GM12878 (cell line): ENCODE measurements at regions not wholly inside any gene's neighbourhood (a gene's known extent, or its start where the extent isn't known, plus 50 kb on each side); places are given as distances from the start of the nearest gene placed in this dataset.

Source experiments
- ATAC-seq: fragments of 200-7000 bp; cut with Tn5 transposase; 3 replicates; pipeline ENCODE4 v1.9.1; 2020; ENCODE audit warnings: mild to moderate bottlenecking, moderate library complexity
- BruUV-seq: library from RNA; stranded (reverse); fragments of 400-500 nt; replicated peaks from 2 replicates; lab custom pipeline; 2021; lab: Mats Ljungman, UMichigan
- CTCF ChIA-PET: fragments of 300-600 bp; sonication (Branson Sonifier 250); formaldehyde crosslinking; extraction: SDS; loops from one replicate; lab custom pipeline; 2021; ENCODE audit warnings: inconsistent platforms; lab: Yijun Ruan, JAX
- POLR2A ChIA-PET: fragments of 350-600 bp; formaldehyde crosslinking; extraction: SDS; loops from one replicate; lab custom pipeline; 2021; ENCODE audit warnings: inconsistent platforms; lab: Charles Lee
- RAD21 ChIA-PET: fragments of 300-600 bp; sonication (Branson Sonifier 250); formaldehyde crosslinking; loops from one replicate; lab custom pipeline; 2023; ENCODE audit warnings: antibody characterized with exemption; ENCODE audit not compliant: unreplicated experiment; lab: Charles Lee
- SMC1A ChIA-PET: fragments of 300-600 bp; sonication (Branson Sonifier 250); formaldehyde crosslinking; loops from one replicate; lab custom pipeline; 2023; ENCODE audit not compliant: unreplicated experiment, uncharacterized antibody; lab: Charles Lee
- DNase-seq: peaks from one replicate; pipeline ENCODE4 v3.0.0-alpha.2; 2011; ENCODE audit warnings: low read depth, low spot score
- FAIRE-seq: peaks from 3 replicates; lab custom pipeline; 2011; peaks lifted over from hg19 to GRCh38; lab: Jason Lieb, UNC
- H2AFZ ChIP-seq: 2 replicates; pipeline ENCODE4 v1.6.0; 2011; ENCODE audit warnings: low read depth, low read length, control low read depth; ENCODE audit not compliant: control insufficient read depth
- H3K27ac ChIP-seq: 2 replicates; pipeline ENCODE4 v1.5.1; 2011; ENCODE audit warnings: control low read depth; ENCODE audit not compliant: control insufficient read depth, insufficient read depth
- H3K27me3 ChIP-seq, 2 experiments: replicated peaks in 1 of 2; 2 replicates each; pipeline versions ENCODE4 v1.6.0 to v1.6.1; 2011; ENCODE audit warnings: low read length in 1 of 2; ENCODE audit not compliant: control insufficient read depth in 2 of 2, insufficient read depth in 2 of 2
- H3K36me3 ChIP-seq, 2 experiments: 2 replicates each; pipeline ENCODE4 v1.5.1; 2011; ENCODE audit warnings: low read length in 1 of 2; ENCODE audit not compliant: control insufficient read depth in 2 of 2, insufficient read depth in 2 of 2
- H3K4me1 ChIP-seq: 2 replicates; pipeline ENCODE4 v1.6.1; 2011; ENCODE audit warnings: mild to moderate bottlenecking, low read length, moderate library complexity, mixed read lengths; ENCODE audit not compliant: control insufficient read depth, insufficient read depth
- H3K4me2 ChIP-seq: 2 replicates; pipeline ENCODE4 v1.6.0; 2011; ENCODE audit warnings: control low read depth; ENCODE audit not compliant: control insufficient read depth, insufficient read depth
- H3K4me3 ChIP-seq: fragments of 200-600 bp; sonication (generic); 2 replicates; pipeline ENCODE4 v1.5.1; 2016
- H3K79me2 ChIP-seq: 2 replicates; pipeline ENCODE4 v1.6.0; 2011; ENCODE audit warnings: low read length; ENCODE audit not compliant: control insufficient read depth, insufficient read depth
- H3K9ac ChIP-seq: 2 replicates; pipeline ENCODE4 v1.8.0; 2011; ENCODE audit warnings: low read length, control low read depth, mixed read lengths; ENCODE audit not compliant: control insufficient read depth, insufficient read depth
- H3K9me3 ChIP-seq: replicated peaks from 3 replicates; pipeline ENCODE4 v1.5.1; 2011; ENCODE audit warnings: mild to moderate bottlenecking, low read length; ENCODE audit not compliant: control insufficient read depth, insufficient read depth
- H4K20me1 ChIP-seq: 2 replicates; pipeline ENCODE4 v1.6.0; 2011; ENCODE audit not compliant: control insufficient read depth, insufficient read depth
- BCLAF1 ChIP-seq: fragments of 450-650 bp; IDR thresholded peaks from 2 replicates; pipeline ENCODE4 v1.6.1; 2017; ENCODE audit warnings: antibody characterized with exemption, mild to moderate bottlenecking, moderate library complexity
- CBX5 ChIP-seq: sonication (generic); IDR thresholded peaks from 2 replicates; pipeline ENCODE4 v1.6.1; 2016; ENCODE audit warnings: low read depth, moderate library complexity, mild to moderate bottlenecking, inconsistent platforms
- HSF1 ChIP-seq: fragments of 150-350 bp; IDR thresholded peaks from 2 replicates; pipeline ENCODE4 v1.6.1; 2014; ENCODE audit warnings: mild to moderate bottlenecking, low read depth, low read length
- KAT2A ChIP-seq: conservative IDR thresholded peaks from 2 replicates; pipeline ENCODE4 v1.6.1; 2011; ENCODE audit warnings: low read depth, low read length; ENCODE audit not compliant: control insufficient read depth
- TBL1XR1 ChIP-seq: IDR thresholded peaks from 2 replicates; pipeline ENCODE4 v1.6.1; 2012; ENCODE audit warnings: low read depth, low read length, improper control_type of control experiment
- USF1 ChIP-seq: IDR thresholded peaks from 2 replicates; pipeline ENCODE4 v1.6.1; 2011; ENCODE audit warnings: borderline replicate concordance, low read depth, mild to moderate bottlenecking, moderate library complexity, mixed read lengths, low read length; ENCODE audit not compliant: insufficient read depth; ENCODE audit errors: extremely low read length
- WGBS: methylation state at CpG from one replicate; pipeline ENCODE4 v1.1.6; 2016; ENCODE audit warnings: low lambda C conversion rate; ENCODE audit not compliant: insufficient replicate concordance, insufficient coverage; ENCODE audit errors: missing lambda C conversion rate; 5-methylcytosine and 5-hydroxymethylcytosine counted together
- in situ Hi-C: fragments of 300-500 bp; cut with MboI; formaldehyde crosslinking; loops from 9 replicates; pipeline ENCODE4 v1.14.3; 2018; ENCODE audit warnings: mixed read lengths
- intact Hi-C: fragments of 100-400 bp; cut with micrococcal nuclease; formaldehyde crosslinking; loops from one replicate; pipeline ENCODE4 v1.14.2; 2022; ENCODE audit not compliant: unreplicated experiment

GRCh38 chr22:49163258-49163959, 664.3 kb downstream of the BRD1 start:
- Histone ChIP-seq H3K27ac (no peak overlapping the region), H3K4me1 (no peaks in the 10 kb centered on the region), H3K27me3 (no peaks in the 10 kb centered on the region), H3K4me2 (no peak overlapping the region), H3K9ac (no peak overlapping the region), H3K36me3 (no peaks in the 10 kb centered on the region), H3K4me3 (no peak overlapping the region), H2AFZ (no peak overlapping the region), H3K79me2 (no peaks in the 10 kb centered on the region), H4K20me1 (no peaks in the 10 kb centered on the region), H3K9me3 (no peaks in the 10 kb centered on the region; the same call in 2 of the 3 replicates)
- no peak for DNase-seq
- ChIA-PET SMC1A (no interaction called here), CTCF (no interaction called here), RAD21 (no interaction called here), POLR2A (no interaction called here)
- intact Hi-C loops (no loop called here), in situ Hi-C loops (loop anchor here (25.0 kb wide), 1 partner anchor 101 kb away; no protein-coding TSS in a partner anchor)
- 52% methylated on average over 20 of the region's 20 CpGs for WGBS
- TF ChIP-seq HSF1, result no peak
- no TSS peak for BruUV-seq
- FAIRE-seq, result no peak
- no peak for ATAC-seq

GRCh38 chr22:49162841-49163240, 664.8 kb downstream of the BRD1 start:
- no peaks in the 10 kb centered on the region; the same call in 2 of the 3 replicates for H3K9me3 ChIP-seq
- ChIA-PET CTCF (no interaction called here), RAD21 (no interaction called here), POLR2A (no interaction called here), SMC1A (no interaction called here)
- H3K27ac ChIP-seq, result no peak overlapping the region
- H3K4me1 ChIP-seq, result no peaks in the 10 kb centered on the region
- no TSS peak for BruUV-seq
- H4K20me1 ChIP-seq, result no peaks in the 10 kb centered on the region
- no peaks in the 10 kb centered on the region for H3K79me2 ChIP-seq
- H3K36me3 ChIP-seq, result no peaks in the 10 kb centered on the region
- FAIRE-seq (no peak), ATAC-seq (no peak), DNase-seq (no peak)
- H3K4me3 ChIP-seq, result no peak overlapping the region
- intact Hi-C loops (no loop called here), in situ Hi-C loops (loop anchor here (25.0 kb wide), 1 partner anchor 101 kb away; no protein-coding TSS in a partner anchor)
- WGBS, result 62% methylated on average over 16 of the region's 16 CpGs
- H3K9ac ChIP-seq, result no peak overlapping the region
- no peaks in the 10 kb centered on the region for H3K27me3 ChIP-seq
- no peak overlapping the region for H2AFZ ChIP-seq
- no peak overlapping the region for H3K4me2 ChIP-seq
- no peak for TF ChIP-seq KAT2A
- TF ChIP-seq BCLAF1, result no peak
- no peak for TF ChIP-seq CBX5
- no peak for TF ChIP-seq TBL1XR1
- TF ChIP-seq USF1, result no peak
